Panc1 (cell line): ENCODE measurements at regions not wholly inside any gene's neighbourhood (a gene's known extent, or its start where the extent isn't known, plus 50 kb on each side); places are given as distances from the start of the nearest gene placed in this dataset.

Experiments
- CTCF ChIP-seq: fragments of 450-650 bp; IDR thresholded peaks from 2 replicates; pipeline ENCODE4 v1.5.1; 2017; ENCODE audit warnings: mild to moderate bottlenecking
- POLR2AphosphoS5 ChIP-seq: IDR thresholded peaks from 2 replicates; pipeline ENCODE4 v1.6.1; 2012; ENCODE audit warnings: mild to moderate bottlenecking, low read depth, low read length, moderate library complexity
- REST ChIP-seq, 2 experiments: IDR thresholded peaks; 2 replicates each; pipeline ENCODE4 v1.6.1; 2011 to 2012; ENCODE audit warnings: low read depth in 2 of 2, control low read depth in 1 of 2, low read length in 1 of 2, mild to moderate bottlenecking in 1 of 2, moderate library complexity in 1 of 2; ENCODE audit not compliant: insufficient read depth in 1 of 2
- SIN3A ChIP-seq: IDR thresholded peaks from 2 replicates; pipeline ENCODE4 v1.6.1; 2012; ENCODE audit warnings: low read depth, mild to moderate bottlenecking, low read length, moderate library complexity, borderline replicate concordance; ENCODE audit not compliant: insufficient read depth
- TCF7L2 ChIP-seq: IDR thresholded peaks from 2 replicates; pipeline ENCODE4 v1.6.1; 2011; ENCODE audit warnings: mild to moderate bottlenecking, low read depth, low read length, inconsistent platforms

- TF ChIP-seq CTCF, result no peak
- TF ChIP-seq POLR2AphosphoS5, result no peak
- no peak for TF ChIP-seq TCF7L2
- TF ChIP-seq REST (IDR thresholded peaks at IDR 0.05; ENCODE audit: insufficient read depth in 1 of 2, low read depth in 2 of 2, low read length in 1 of 2), result no peak
- no peak for TF ChIP-seq SIN3A
Observed at GRCh38 chr14:104416383-104416782, 163.2 kb upstream of the C14orf180 start.
